AG10803 (cell line): ENCODE measurements at regions not wholly inside any gene's neighbourhood (a gene's known extent, or its start where the extent isn't known, plus 50 kb on each side); places are given as distances from the start of the nearest gene placed in this dataset.

Experiments
- DNase-seq: peaks from one replicate; pipeline ENCODE4 v3.0.0; 2010; ENCODE audit warnings: low read depth
- H3K4me3 ChIP-seq: 2 replicates; pipeline ENCODE4 v1.5.1; 2011; ENCODE audit warnings: mild to moderate bottlenecking, low read length, control low read depth
- TF ChIP-seq, protein P1 (sequence below): conservative IDR thresholded peaks from 2 replicates; pipeline ENCODE4 v1.5.1; 2011; ENCODE audit warnings: mild to moderate bottlenecking, low read length, control low read depth, inconsistent platforms

DNA sequence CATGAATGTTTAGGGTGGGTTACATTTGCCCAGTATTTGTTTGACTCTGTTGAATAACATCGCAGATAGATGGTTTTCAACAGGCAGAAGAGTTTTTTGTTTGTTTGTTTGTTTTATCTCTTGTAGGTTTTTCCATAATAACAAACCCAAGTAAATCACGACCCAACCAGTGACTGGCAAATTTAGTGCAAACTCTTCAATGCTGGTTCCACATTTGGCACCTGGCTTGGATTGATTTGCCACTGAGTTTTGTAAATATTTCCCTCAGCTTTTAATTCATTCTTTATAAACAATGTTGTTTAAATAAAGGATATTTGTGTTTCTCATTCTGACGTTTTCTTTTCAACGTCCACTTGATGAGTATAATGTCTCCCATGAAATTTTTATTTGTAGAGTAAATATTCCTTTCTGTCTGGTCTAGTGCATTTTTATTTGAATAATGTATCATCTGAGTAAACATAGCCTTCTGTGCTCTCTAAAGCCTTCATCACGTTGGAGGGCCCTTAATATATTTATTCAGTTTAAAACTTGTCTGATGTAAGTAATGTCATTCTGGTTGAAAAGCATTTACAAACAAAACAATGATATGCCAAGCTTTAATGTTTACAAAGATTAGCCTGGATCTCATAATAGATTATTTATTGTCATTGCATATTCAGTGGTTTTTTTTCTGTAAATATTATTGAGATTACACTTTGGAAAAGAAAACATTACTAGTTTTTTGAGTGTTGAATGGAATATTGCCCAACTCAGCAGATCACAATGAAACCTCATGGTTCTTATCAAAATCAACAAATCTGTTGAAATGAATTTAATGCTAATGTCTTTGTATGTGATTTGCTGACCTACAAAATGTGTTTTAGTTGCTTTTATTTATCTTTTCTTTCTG lies 90.4 kb upstream of the PEG3 start:
- H3K4me3 ChIP-seq = no peak overlapping the region
- no peak for DNase-seq
- TF ChIP-seq, protein P1, sequence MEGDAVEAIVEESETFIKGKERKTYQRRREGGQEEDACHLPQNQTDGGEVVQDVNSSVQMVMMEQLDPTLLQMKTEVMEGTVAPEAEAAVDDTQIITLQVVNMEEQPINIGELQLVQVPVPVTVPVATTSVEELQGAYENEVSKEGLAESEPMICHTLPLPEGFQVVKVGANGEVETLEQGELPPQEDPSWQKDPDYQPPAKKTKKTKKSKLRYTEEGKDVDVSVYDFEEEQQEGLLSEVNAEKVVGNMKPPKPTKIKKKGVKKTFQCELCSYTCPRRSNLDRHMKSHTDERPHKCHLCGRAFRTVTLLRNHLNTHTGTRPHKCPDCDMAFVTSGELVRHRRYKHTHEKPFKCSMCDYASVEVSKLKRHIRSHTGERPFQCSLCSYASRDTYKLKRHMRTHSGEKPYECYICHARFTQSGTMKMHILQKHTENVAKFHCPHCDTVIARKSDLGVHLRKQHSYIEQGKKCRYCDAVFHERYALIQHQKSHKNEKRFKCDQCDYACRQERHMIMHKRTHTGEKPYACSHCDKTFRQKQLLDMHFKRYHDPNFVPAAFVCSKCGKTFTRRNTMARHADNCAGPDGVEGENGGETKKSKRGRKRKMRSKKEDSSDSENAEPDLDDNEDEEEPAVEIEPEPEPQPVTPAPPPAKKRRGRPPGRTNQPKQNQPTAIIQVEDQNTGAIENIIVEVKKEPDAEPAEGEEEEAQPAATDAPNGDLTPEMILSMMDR = no peak

DNA sequence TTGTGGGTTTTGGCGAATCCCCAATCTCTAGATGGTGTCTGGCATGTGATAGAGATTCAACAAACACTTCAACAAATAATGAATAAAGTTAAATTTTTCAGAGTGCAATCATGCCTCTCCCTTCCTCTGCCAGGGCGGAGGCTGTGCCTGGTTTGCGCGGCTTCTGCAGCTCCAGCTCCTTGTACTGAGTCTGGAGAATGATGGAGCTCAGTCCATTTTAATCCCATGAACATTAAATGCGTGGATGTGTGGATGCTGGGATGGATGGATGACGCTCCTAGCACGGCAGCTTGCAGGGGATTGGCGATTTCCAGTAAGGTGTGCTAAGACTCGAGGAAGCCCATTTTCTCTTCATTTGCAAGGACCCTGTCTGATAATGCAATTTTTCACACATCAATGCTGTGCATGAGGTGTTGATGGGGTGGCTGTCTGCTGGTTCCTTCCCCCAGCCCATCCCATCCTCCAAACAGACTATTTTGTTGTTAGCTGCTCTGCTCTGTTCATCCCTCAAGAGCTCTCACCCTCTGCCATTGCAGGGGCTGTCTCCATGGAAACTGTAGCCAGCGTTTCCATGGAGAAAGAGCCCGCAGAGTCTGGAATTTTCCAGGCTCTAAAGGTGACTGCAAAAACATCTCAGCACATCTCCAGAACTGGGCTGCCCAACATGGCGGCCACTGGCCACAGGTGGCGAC lies 92.6 kb upstream of the PEG3 start:
- TF ChIP-seq, protein P1 = no peak
- DNase-seq = no peak
- no peak overlapping the region for H3K4me3 ChIP-seq

DNA sequence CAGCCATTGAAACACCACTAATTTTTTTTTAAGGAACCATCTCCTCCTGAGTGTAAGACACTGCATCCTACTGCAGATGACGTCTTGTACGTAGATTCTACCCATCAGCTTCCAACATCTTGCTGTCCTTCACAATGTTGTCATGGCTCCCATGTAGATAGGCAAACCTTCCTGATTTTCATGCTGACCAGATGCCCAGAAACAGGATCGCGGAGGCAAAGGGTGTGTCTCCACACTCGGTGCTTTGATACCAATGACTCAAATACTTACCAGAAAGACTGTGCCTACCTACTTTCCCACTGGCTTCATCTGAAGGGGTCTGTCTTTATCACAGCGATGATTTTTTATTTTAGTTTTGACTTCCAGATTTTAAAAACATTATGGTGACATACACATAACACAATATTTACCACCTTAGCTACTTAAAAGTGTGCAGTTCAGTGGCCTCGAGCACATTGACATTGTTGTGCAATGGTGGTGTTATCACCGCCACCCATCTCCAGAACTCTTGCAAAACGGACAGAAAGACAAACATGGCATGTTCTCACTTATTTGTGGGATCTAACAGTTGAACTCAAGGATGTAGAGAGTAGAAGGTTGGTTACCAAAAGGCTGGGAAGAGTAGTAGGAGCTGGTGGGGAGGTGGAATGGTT lies 94.0 kb upstream of the PEG3 start:
- no peak overlapping the region for H3K4me3 ChIP-seq
- DNase-seq = no peak
- TF ChIP-seq, protein P1 = no peak

DNA sequence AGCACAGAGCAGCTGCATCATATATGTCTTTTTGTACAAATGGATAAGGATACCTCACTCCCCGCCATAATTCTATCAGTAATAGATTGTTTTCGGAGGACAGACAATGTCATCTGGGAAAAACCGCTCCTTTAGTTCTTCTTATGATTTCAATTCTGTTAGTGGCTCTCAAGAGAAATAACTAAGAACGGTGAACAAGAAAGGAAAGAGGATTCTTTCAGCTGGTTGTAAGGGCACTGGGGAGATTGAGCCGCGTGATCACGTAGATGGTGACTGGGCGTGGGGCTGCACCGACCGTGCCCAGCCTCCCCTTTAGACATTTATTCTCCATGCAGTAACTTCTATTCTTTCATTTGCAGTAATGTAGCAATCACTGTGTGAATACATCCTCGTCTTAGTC lies 99.4 kb upstream of the PEG3 start:
- TF ChIP-seq, protein P1 = no peak

DNA sequence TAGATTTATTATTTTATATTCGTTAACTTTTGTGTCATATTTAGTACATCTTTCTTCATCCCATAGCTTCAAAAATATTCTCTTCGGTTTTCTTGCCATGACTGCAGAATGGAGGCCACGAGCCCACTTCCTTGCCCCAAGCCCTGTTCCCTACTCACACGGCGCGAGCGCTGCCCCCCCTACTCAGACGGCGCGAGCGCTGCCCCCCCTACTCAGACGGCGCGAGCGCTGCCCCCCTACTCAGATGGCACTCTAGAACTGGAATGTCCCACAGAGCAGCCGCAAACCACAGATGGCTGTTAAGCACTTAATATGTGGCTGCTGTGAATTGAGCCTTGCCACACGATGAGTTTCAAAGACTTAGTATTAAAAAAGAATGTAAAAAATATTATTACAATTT lies 102.2 kb upstream of the PEG3 start:
- DNase-seq = peak; percentile 1
- H3K4me3 ChIP-seq = no peak overlapping the region
- TF ChIP-seq, protein P1 = no peak

More for the DNA sequence above, 99.4 kb upstream of the PEG3 start:
- no peak overlapping the region for H3K4me3 ChIP-seq
- no peak for DNase-seq

DNA sequence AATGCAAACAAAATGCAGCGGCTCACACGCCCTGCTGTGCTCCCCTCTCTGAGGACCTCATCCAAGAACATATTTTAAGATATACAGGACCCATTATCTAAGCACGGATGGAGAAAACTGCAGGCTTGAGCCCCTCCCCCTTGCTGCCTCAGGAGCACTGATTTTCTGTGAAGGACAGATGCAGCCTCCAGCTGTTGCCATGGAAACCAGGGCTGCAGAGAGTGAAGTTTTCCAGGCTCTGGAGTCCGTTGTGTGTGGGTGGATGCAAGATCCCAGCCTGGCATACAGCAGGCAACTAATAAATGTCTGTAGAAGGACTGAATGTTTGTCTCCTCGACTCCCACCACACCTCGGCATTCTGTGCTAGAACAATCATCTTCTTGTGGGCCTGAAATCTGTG lies 105.6 kb upstream of the PEG3 start:
- DNase-seq = no peak
- TF ChIP-seq, protein P1 = no peak
- no peak overlapping the region for H3K4me3 ChIP-seq
